Thoracic aorta (tissue), 2 donors: ENCODE measurements at regions not wholly inside any gene's neighbourhood (a gene's known extent, or its start where the extent isn't known, plus 50 kb on each side); places are given as distances from the start of the nearest gene placed in this dataset.

Source experiments
- ATAC-seq: fragments of 150-250 bp; one replicate; pipeline ENCODE4 v1.8.0; 2017; ENCODE audit warnings: low read depth; ENCODE audit not compliant: insufficient number of reproducible peaks, low FRiP score
- DNase-seq: peaks from one replicate; pipeline ENCODE4 v3.0.0-alpha.2; 2020; ENCODE audit warnings: low spot score
- H3K27ac ChIP-seq, 2 donors: fragments of 200-600 bp; sonication (generic); 1 replicate in 1 of 2; 2 replicates in 1 of 2; pipeline ENCODE4 v1.5.1; 2016; ENCODE audit warnings: mild to moderate bottlenecking in 2 of 2, moderate library complexity in 2 of 2
- H3K27me3 ChIP-seq: fragments of 200-600 bp; sonication (generic); replicated peaks from 2 replicates; pipeline ENCODE4 v1.6.0; 2016; ENCODE audit warnings: mild to moderate bottlenecking; ENCODE audit not compliant: insufficient read depth
- H3K36me3 ChIP-seq: fragments of 200-600 bp; sonication (generic); one replicate; pipeline ENCODE4 v1.5.1; 2016
- H3K4me1 ChIP-seq, 2 donors: fragments of 200-600 bp; sonication (generic); 1 replicate in 1 of 2; 2 replicates in 1 of 2; pipeline versions ENCODE4 v1.5.1 to v1.6.0; 2016; ENCODE audit warnings: low read depth in 2 of 2, mild to moderate bottlenecking in 1 of 2; ENCODE audit not compliant: control insufficient read depth in 1 of 2
- H3K4me3 ChIP-seq: fragments of 200-600 bp; sonication (generic); 2 replicates; pipeline ENCODE4 v1.5.1; 2016; ENCODE audit warnings: mild to moderate bottlenecking
- H3K9me3 ChIP-seq: fragments of 200-600 bp; sonication (generic); 2 replicates; pipeline ENCODE4 v1.5.1; 2016
- CTCF ChIP-seq: fragments of 200-600 bp; sonication (generic); IDR thresholded peaks from one replicate; pipeline ENCODE4 v1.5.1; 2019; ENCODE audit warnings: antibody characterized with exemption

DNA sequence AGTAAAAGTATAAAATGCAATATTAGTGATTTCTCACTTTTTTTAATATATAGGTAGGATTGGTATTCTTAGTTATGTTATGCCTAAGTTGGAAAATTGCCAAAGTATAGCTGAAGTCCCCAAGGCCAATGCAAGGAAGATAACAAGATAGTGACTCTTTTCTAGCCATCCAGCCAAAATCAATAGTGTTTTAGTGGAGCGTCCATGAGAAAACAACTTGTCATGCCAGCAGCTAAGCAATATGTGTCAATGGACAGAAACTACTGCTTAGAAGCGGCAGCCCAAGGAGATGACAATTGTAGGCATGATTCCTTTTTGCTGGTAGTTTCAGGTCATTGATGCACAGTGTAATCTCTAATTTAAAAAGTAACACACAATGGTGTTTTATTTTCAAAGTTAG lies 1444.6 kb downstream of the SUCLG1 start:
- no peaks in the 10 kb centered on the region for H3K36me3 ChIP-seq
- H3K4me3 ChIP-seq = no peak overlapping the region
- H3K4me1 ChIP-seq = no peaks in the 10 kb centered on the region
- no peak for TF ChIP-seq CTCF
- ATAC-seq (no peak), DNase-seq (no peak)
- H3K9me3 ChIP-seq = no peaks in the 10 kb centered on the region
- no peaks in the 10 kb centered on the region for H3K27me3 ChIP-seq
- no peak overlapping the region for H3K27ac ChIP-seq

DNA sequence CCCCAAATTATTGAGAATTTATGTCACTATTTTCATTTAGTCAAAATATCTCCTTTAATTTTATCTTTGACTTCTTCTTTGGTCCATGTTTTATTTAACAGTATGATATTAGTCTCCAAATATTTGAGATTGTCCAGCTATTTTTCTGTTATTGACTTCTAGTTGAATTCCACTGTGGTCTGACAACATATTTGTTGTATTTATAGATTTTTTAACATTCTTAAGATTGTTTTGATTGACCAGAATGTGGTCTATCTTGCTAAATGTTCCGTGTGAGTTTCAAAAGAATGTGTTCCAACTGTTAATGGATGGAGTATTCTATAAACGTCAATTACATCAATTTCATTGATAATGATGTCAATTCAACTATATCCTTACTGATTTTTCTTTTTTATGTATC lies 1452.1 kb downstream of the SUCLG1 start:
- DNase-seq (no peak), ATAC-seq (no peak)
- H3K36me3 ChIP-seq = no peaks in the 10 kb centered on the region
- no peak for TF ChIP-seq CTCF
- H3K27ac ChIP-seq = no peak overlapping the region
- H3K4me1 ChIP-seq = no peaks in the 10 kb centered on the region
- H3K9me3 ChIP-seq = no peaks in the 10 kb centered on the region
- H3K4me3 ChIP-seq = no peak overlapping the region
- H3K27me3 ChIP-seq = no peaks in the 10 kb centered on the region

DNA sequence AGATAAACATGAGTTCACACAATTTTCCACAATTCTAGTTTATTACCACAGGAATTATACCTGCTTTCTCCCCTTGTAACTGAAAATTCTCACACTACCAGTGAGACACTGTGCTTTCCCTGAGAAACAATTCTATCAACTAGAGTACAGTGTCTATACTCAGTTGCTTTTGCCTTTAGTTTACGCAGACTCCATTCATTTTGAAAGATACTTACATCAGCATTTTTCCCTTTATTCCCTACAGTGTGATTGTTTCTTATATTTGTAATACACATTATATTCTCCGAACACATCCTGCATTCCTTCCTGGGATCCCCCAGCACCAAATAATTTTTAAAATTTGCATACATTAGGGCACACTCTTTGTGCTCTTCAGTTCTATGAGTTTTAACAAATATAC lies 1455.5 kb downstream of the SUCLG1 start:
- ATAC-seq = no peak
- Histone ChIP-seq H3K27ac (no peak overlapping the region), H3K4me3 (no peak overlapping the region), H3K4me1 (no peaks in the 10 kb centered on the region), H3K9me3 (no peaks in the 10 kb centered on the region), H3K27me3 (no peaks in the 10 kb centered on the region), H3K36me3 (no peaks in the 10 kb centered on the region)
- no peak for TF ChIP-seq CTCF
- DNase-seq = no peak

DNA sequence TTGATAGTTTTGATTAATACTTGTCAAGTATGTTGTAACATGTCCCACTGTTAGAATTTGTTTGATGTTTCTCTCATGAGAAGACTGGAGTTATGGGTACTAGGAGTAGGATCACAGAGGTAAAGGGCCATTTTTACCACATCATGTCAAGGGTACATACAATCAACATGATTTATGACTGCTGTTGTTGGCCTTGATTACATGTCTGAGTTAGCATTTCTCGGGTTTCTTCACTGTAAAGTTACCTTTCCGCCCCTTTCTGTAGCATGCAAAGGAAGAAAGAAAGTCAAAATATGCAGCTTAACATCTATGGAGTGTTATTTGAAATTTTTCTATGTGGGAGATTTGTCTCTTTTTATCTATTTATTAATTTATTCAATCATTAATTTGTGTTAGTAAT lies 1456.4 kb downstream of the SUCLG1 start:
- ATAC-seq = no peak
- H3K4me1 ChIP-seq = no peaks in the 10 kb centered on the region
- no peak for DNase-seq
- no peaks in the 10 kb centered on the region for H3K36me3 ChIP-seq
- H3K9me3 ChIP-seq = no peaks in the 10 kb centered on the region
- no peaks in the 10 kb centered on the region for H3K27me3 ChIP-seq
- H3K27ac ChIP-seq = no peak overlapping the region
- no peak overlapping the region for H3K4me3 ChIP-seq
- no peak for TF ChIP-seq CTCF

GRCh38 chr2:82998781-82999180 lies 1460.3 kb downstream of the SUCLG1 start:
- ATAC-seq = no peak
- no peak overlapping the region for H3K4me3 ChIP-seq
- no peak for DNase-seq
- H3K27ac ChIP-seq = no peak overlapping the region
- no peaks in the 10 kb centered on the region for H3K36me3 ChIP-seq
- no peak for TF ChIP-seq CTCF
- H3K9me3 ChIP-seq = no peaks in the 10 kb centered on the region
- no peaks in the 10 kb centered on the region for H3K27me3 ChIP-seq
- H3K4me1 ChIP-seq = no peaks in the 10 kb centered on the region
